Upper lobe of left lung (tissue), 6 donors: ENCODE measurements at regions not wholly inside any gene's neighbourhood (a gene's known extent, or its start where the extent isn't known, plus 50 kb on each side); places are given as distances from the start of the nearest gene placed in this dataset.
"Not testable (repeated sequence)": the region's sequence is repeated elsewhere in the genome, so short reads cannot be mapped to it uniquely, and the experiment has no call there.

ENCODE experiments used
- ATAC-seq, 2 donors: fragments of 200-7000 bp; cut with Tn5 transposase; one replicate each; pipeline ENCODE4 v1.9.1; 2022; ENCODE audit warnings: mild to moderate bottlenecking in 2 of 2, moderate library complexity in 2 of 2; ENCODE audit not compliant: low FRiP score in 2 of 2
- DNase-seq, 2 donors: peaks; one replicate each; pipeline ENCODE4 v3.0.0-alpha.2; 2019 to 2020
- H3K27ac ChIP-seq, 4 donors: fragments of 200-600 bp; sonication (generic); one replicate each; pipeline ENCODE4 v1.5.1; 2016 to 2019
- H3K27me3 ChIP-seq, 4 donors: fragments of 200-600 bp; sonication (generic); one replicate each; pipeline ENCODE4 v1.5.1; 2017 to 2019
- H3K36me3 ChIP-seq, 4 donors: fragments of 200-600 bp; sonication (generic); one replicate each; pipeline ENCODE4 v1.5.1; 2016 to 2019
- H3K4me1 ChIP-seq, 4 donors: fragments of 200-600 bp; sonication (generic); one replicate each; pipeline ENCODE4 v1.5.1; 2018 to 2019
- H3K4me3 ChIP-seq, 4 donors: fragments of 200-600 bp; sonication (generic); one replicate each; pipeline ENCODE4 v1.5.1; 2017 to 2019; ENCODE audit warnings: mild to moderate bottlenecking in 2 of 4, moderate library complexity in 1 of 4
- H3K9me3 ChIP-seq, 4 donors: fragments of 200-600 bp; sonication (generic); one replicate each; pipeline ENCODE4 v1.5.1; 2018 to 2019
- EP300 ChIP-seq, 4 donors: sonication (generic); formaldehyde crosslinking; IDR thresholded peaks; one replicate each; pipeline ENCODE4 v1.5.1; 2017; ENCODE audit warnings: antibody characterized with exemption in 4 of 4, control low read depth in 2 of 4
- POLR2A ChIP-seq, 4 donors: fragments of 450-650 bp; IDR thresholded peaks; one replicate each; pipeline ENCODE4 v1.5.1; 2016 to 2017; ENCODE audit warnings: antibody characterized with exemption in 4 of 4, mild to moderate bottlenecking in 2 of 4
- POLR2AphosphoS5 ChIP-seq, 2 donors: sonication (generic); formaldehyde crosslinking; IDR thresholded peaks; one replicate each; pipeline ENCODE4 v1.5.1; 2017; ENCODE audit warnings: antibody characterized with exemption in 2 of 2
- WGBS, 2 donors: methylation state at CpG; one replicate each; pipeline ENCODE4 v1.1.5; 2017 to 2018; 5-methylcytosine and 5-hydroxymethylcytosine counted together
- TF ChIP-seq, protein P1 (sequence below), 6 experiments: fragments of 450-650 bp in 4 of 6; fragments of 200-600 bp in 2 of 6; sonication (generic) in 2 of 6; IDR thresholded peaks; one replicate each; pipeline ENCODE4 v1.5.1; 2016 to 2019; ENCODE audit warnings: antibody characterized with exemption in 6 of 6
- donor health status: DM: no; HTN: no; CAD: no; lungs with moderate emphysema.
- donor health status: DM: no; HTN: yes; CAD: no; lungs with severe emphysema.

DNA sequence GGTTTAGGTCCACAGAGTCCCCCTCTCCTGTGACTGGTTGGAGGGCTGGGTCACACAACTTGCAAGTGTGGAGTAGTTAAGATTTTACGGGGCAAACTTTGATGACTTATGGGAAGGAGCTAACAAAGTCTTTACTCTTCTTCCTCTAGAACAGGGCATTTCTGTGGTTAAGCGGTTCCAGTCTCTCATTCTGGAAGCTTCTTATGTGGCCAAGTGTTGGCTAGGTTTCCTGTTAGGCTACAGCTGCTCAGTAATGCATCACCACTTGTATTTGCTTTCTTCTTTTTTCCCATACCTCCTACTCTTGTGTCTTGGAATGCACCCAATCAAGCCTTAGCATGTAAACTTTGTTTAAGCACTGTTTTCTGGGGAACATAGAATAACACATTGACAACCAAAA is 100.6 kb upstream of the PLAAT1 start:
- DNase-seq (no peak), ATAC-seq (no peak)
- 81 to 91% methylated on average over 2 of the region's 2 CpGs for WGBS, 2 donors
- Histone ChIP-seq H3K27me3 (no peaks in the 10 kb centered on the region), H3K27ac (no peak overlapping the region), H3K4me3 (no peak overlapping the region), H3K4me1 (no peaks in the 10 kb centered on the region), H3K36me3 (no peaks in the 10 kb centered on the region), H3K9me3 (no peaks in the 10 kb centered on the region)
- TF ChIP-seq POLR2AphosphoS5 (IDR thresholded peaks at IDR 0.05): no peak
- TF ChIP-seq POLR2A (IDR thresholded peaks at IDR 0.05): no peak
- TF ChIP-seq EP300 (IDR thresholded peaks at IDR 0.05): no peak
- TF ChIP-seq, protein P1, sequence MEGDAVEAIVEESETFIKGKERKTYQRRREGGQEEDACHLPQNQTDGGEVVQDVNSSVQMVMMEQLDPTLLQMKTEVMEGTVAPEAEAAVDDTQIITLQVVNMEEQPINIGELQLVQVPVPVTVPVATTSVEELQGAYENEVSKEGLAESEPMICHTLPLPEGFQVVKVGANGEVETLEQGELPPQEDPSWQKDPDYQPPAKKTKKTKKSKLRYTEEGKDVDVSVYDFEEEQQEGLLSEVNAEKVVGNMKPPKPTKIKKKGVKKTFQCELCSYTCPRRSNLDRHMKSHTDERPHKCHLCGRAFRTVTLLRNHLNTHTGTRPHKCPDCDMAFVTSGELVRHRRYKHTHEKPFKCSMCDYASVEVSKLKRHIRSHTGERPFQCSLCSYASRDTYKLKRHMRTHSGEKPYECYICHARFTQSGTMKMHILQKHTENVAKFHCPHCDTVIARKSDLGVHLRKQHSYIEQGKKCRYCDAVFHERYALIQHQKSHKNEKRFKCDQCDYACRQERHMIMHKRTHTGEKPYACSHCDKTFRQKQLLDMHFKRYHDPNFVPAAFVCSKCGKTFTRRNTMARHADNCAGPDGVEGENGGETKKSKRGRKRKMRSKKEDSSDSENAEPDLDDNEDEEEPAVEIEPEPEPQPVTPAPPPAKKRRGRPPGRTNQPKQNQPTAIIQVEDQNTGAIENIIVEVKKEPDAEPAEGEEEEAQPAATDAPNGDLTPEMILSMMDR (IDR thresholded peaks at IDR 0.05): no peak

DNA sequence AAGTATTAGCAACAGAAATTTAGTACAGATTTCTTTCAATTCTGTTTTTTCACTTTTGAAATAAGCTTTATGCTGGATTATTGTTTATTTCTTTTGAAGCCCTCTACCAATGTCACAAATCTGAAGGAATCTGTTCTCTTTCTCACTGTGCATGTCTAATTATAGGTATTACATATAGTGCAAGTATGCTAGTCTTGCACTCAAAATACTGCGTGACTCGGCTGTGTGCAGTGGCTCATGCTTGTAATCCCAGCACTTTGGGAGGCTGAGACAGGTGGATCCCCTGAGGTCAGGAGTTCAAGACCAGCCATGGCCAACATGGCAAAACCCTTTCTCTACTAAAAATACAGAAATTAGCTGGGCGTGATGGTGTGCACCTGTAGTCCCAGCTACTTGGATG is 95.8 kb upstream of the PLAAT1 start:
- Histone ChIP-seq H3K4me1 (no peaks in the 10 kb centered on the region), H3K4me3 (no peak overlapping the region), H3K36me3 (no peaks in the 10 kb centered on the region), H3K27ac (no peak overlapping the region), H3K9me3 (no peaks in the 10 kb centered on the region), H3K27me3 (no peaks in the 10 kb centered on the region)
- ATAC-seq: no peak
- DNase-seq: no peak
- 87 to 95% methylated on average over 3 of the region's 3 CpGs for WGBS, 2 donors
- TF ChIP-seq POLR2AphosphoS5 (IDR thresholded peaks at IDR 0.05) (no peak), EP300 (IDR thresholded peaks at IDR 0.05) (no peak), POLR2A (IDR thresholded peaks at IDR 0.05) (no peak)
- TF ChIP-seq, protein P1 (IDR thresholded peaks at IDR 0.05): no peak

DNA sequence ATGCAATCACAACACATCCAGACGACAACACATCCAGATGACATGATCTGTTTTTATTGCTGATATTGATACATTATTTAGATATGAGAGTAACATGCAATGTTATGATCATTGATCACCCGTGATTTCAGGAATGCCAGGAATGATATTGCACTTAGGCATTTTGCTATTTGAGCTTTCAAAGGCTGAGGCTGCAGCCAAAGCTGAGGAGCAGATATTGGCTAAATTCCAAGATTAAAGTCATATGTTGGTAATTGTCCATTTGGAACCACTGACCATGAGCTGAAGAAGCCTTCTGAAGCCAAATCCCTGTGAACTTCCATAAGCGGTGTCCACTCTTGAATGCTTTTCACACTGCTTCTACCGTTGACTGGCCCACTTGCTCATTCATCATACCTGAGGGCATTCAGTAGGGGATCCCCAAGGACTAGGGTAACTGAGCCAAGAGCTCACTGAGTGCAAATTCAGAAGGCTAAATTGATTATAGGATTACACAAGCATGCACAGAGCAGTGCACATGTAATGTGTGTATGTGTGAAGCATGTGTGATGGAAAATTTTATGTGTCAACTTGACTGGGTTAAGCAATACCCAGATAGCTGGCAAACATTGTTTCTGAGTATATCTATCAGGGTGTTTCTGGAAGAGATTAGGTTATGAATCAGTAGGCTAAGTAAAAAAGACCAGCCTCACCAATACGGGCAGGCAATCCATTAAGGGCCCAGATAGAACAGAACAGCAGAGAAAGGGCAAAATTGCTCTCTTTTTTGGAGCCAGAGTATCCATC is 92.1 kb upstream of the PLAAT1 start:
- no peaks in the 10 kb centered on the region for H3K9me3 ChIP-seq
- ATAC-seq: peak in 1 of 2 donors; percentile 38
- TF ChIP-seq, protein P1 (IDR thresholded peaks at IDR 0.05): no peak
- TF ChIP-seq EP300 (IDR thresholded peaks at IDR 0.05) (no peak), POLR2A (IDR thresholded peaks at IDR 0.05) (no peak), POLR2AphosphoS5 (IDR thresholded peaks at IDR 0.05) (no peak)
- no peaks in the 10 kb centered on the region for H3K4me1 ChIP-seq
- no peak for DNase-seq
- 70 to 76% methylated on average over 5 of the region's 5 CpGs for WGBS, 2 donors
- no peaks in the 10 kb centered on the region for H3K36me3 ChIP-seq
- no peaks in the 10 kb centered on the region for H3K27me3 ChIP-seq
- H3K27ac ChIP-seq: no peak overlapping the region
- no peak overlapping the region for H3K4me3 ChIP-seq

DNA sequence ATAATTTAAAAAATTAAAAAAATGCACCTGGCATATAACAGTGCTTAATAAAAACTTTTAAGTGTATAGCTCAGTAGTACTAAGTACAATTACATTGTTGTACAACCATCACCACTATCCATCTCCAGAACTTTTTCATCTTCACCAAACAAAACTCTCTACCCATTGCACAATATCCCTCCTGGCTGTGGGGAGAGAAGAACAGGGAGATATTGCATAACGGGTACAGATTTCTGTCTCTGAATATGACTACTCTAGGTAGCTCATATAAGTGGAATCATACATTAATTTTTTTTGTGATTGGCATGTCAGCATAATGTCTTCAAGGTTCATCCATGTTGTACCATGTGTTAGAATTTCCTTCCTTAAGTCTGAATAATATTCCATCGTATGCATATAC is 91.0 kb upstream of the PLAAT1 start:
- Histone ChIP-seq H3K9me3 (no peaks in the 10 kb centered on the region), H3K27ac (no peak overlapping the region), H3K36me3 (no peaks in the 10 kb centered on the region), H3K27me3 (no peaks in the 10 kb centered on the region), H3K4me1 (no peaks in the 10 kb centered on the region), H3K4me3 (no peak overlapping the region)
- WGBS, 2 donors: 81 to 82% methylated on average over 2 of the region's 2 CpGs
- ATAC-seq (no peak), DNase-seq (no peak)
- TF ChIP-seq POLR2A (IDR thresholded peaks at IDR 0.05): no peak
- TF ChIP-seq, protein P1 (IDR thresholded peaks at IDR 0.05): no peak
- no peak for TF ChIP-seq POLR2AphosphoS5 (IDR thresholded peaks at IDR 0.05)
- TF ChIP-seq EP300 (IDR thresholded peaks at IDR 0.05): no peak

DNA sequence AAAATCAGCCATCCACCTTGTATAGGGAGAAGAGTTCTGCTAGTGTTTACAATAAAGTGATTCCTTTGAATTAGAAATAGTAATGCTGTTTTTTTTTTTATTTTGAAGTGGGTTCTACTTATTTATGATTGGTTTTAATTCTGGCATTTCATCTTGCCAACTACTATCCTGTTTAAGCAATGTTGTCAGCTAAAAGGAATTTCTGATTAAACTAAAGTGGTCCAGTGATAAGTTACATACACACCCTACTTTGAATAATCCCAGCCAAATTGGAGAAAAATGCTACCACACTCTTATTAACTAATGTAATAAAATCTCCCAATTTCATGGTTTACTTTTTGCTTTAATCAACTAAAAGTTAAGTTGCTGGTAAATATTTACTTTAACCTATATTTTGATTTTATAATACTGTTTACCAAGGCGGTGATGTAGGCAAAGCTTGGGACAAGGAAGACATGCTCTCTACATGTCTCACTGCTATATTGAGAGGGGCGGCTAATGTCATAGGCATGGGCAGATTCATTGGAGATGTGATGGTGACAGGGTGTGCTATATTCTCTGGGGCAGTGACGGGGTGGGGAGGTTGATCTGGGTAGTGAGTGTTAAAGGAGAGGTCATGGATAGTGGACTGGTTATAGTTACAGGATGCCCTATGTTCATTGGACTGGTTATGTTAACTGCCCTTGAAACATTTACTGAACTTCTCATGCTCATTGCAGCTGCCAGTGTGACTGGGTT is 85.8 kb upstream of the PLAAT1 start:
- not testable (repeated sequence) for H3K9me3 ChIP-seq, H3K27me3 ChIP-seq, H3K36me3 ChIP-seq, H3K4me3 ChIP-seq, H3K4me1 ChIP-seq, H3K27ac ChIP-seq, DNase-seq, ATAC-seq
- 83 to 86% methylated on average over 3 of the region's 3 CpGs for WGBS, 2 donors
